G401 (cell line): ENCODE measurements at regions not wholly inside any gene's neighbourhood (a gene's known extent, or its start where the extent isn't known, plus 50 kb on each side); places are given as distances from the start of the nearest gene placed in this dataset.

Experiments used
- DNase-seq: peaks from one replicate; pipeline ENCODE4 v3.0.0-alpha.2; 2015; ENCODE audit warnings: low spot score
- in situ Hi-C: cut with HindIII; loops from 2 replicates; pipeline ENCODE4 v1.10.0; 2016; ENCODE audit warnings: low sequenced_read_pairs, mixed read lengths

DNA sequence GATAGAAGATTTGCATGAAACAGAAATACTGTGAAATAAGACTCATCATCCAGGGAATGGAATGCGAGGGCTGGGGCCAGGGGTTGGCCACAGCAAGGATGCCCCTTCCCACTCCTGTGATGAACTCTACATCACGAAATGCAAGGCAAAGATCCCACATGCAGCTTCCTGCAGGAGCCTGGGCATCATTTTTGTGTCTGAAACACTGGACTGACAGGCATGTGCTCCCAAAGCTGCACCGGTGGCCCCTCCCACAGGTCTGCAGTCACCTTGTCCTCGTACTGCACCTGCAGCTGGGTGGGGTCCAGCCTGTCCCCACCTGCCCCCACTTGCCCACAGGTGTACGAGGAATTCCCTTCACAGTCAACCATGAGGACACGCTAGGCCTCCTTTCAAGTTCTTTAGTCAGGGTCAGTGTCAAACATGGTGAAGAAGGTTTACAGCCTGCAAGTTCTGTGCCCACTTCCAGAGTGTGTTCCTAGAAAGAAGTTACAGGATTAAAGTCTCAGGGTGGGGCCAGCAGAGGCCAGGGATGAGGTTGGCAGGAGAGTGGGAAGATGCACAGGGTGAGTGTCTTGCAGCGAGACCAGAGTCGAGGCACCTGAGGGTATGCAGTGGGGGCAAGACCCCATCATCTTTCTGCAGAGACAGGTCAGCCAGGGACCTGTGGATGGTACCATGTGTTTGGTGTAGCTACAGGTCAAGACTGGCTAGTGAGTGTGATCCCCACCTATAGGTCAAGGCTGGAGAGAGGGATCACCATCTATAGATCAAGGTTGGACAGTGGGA, 155.0 kb upstream of the IRX2 start:
- in situ Hi-C loops = no loop called here

DNA sequence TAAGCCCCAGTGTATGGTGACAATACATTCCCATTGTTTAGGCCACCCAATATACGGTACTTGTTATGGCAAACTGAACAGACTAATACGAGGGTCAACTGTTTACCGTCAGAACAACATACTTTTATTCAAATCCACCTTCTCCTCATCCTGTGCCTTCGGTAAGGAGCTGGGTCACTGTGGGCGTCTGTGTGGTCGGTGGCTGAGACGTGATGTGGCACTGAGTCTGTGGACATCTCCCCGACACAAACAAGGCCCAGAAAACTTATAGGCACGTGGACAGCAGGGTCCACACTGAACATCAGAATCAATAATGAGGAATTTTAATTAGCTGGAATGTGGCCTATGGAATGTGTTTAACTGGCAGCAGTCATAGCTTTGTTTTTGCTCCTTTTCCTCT, 154.3 kb upstream of the IRX2 start:
- no peak for DNase-seq
- in situ Hi-C loops = no loop called here

More for the DNA sequence above, 155.0 kb upstream of the IRX2 start:
- DNase-seq = no peak

DNA sequence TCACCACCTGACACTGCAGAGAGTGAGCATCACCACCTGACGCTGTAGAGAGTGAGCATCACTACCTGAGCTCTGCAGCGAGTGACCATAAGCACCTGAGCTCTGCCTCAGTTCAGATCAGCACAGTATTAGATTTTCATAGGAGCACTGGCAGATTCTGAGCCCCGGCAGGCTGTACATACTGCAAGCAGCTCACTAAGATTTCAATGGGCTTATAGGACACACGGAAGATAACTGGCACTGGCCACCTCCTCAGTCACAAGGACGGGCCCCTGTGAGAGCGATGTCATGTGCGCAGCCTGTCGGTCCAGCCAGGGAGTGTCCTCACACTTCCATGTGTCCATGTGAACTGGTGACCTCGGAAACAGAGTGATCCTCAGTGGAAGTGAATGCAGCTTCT, 153.5 kb upstream of the IRX2 start:
- in situ Hi-C loops = no loop called here
- DNase-seq = no peak

DNA sequence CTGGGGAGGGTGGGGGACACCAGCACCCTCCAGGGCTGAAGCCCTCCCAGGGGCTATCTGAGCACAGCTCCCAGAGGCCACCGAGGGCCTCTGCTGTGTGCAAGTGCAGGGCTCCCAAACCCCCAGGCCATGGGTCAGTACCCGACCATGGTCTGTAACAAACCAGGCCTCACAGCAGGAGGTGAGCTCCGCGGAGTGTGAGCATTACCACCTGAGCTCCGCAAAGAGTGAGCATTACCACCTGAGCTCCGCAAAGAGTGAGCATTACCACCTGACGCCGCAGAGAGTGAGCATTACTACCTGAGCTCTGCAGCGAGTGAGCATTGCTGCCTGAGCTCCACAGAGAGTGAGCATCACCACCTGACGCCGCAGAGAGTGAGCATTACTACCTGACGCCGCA, 152.9 kb upstream of the IRX2 start:
- in situ Hi-C loops = no loop called here
- no peak for DNase-seq

GRCh38 chr5:2903451-2904395, 152.2 kb upstream of the IRX2 start:
- in situ Hi-C loops = no loop called here
- DNase-seq = no peak

- no peak for DNase-seq
- in situ Hi-C loops = no loop called here
Measured at GRCh38 chr5:2902742-2903297, 151.3 kb upstream of the IRX2 start.

DNA sequence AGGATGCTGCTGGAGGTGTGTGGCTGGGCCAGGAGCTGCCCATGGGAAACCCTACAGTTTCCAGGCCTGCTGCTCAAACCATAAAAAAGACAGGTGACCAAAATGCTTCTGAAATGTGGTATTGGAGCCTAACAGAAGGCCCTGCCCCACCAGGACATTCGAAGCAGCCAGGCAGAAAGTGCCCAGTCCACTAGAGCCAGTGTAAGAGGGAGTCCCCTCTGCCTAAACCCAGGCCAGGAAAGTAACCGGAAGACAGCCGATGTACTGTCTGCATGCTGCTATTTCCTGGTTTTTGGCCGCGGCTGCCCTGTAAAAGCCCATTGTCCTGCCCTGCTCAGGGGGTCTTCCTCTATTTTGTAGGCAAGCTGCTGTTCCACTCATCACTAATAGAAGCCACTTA, 150.7 kb upstream of the IRX2 start:
- in situ Hi-C loops = no loop called here
- no peak for DNase-seq

DNA sequence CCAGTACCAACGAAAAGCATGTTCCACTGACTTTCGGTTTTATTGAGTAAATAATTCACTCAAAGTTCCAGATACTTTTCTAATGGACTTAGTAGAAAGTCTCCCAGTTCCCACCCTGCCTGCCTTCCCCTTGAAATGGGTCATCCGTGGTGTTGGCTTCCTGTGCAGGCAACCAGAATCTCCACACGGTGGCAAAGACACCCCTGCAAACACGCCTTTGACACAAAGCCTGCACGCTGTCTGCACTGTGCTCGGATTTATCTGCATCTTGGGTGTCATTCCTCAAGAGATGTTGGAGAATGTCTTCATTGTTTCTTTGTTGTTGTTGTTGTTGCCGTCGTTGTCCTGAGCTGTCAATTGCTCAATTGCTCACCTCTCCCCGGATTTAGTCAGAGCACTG, 150.0 kb upstream of the IRX2 start:
- in situ Hi-C loops = no loop called here
- no peak for DNase-seq

DNA sequence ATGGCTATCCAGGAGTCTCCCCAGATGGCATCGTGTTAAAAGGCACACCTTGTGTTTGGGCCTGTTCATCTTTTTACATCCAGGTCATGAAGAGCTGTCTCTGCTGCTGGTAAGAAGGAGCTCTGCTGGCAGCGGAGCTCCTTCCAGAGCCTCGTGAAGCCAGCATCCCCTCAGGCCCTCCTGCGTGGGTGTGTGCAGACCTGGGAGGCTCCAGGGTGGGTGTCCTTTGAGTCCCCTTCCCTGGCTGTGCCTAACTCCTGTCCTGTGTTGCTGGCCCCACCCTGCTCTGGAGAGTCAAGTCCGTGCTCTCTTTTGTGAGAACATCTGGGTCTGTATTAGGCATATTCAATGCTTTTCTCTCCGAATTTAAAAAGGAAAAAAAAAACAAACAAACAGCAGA, 149.6 kb upstream of the IRX2 start:
- in situ Hi-C loops = no loop called here
- no peak for DNase-seq

DNA sequence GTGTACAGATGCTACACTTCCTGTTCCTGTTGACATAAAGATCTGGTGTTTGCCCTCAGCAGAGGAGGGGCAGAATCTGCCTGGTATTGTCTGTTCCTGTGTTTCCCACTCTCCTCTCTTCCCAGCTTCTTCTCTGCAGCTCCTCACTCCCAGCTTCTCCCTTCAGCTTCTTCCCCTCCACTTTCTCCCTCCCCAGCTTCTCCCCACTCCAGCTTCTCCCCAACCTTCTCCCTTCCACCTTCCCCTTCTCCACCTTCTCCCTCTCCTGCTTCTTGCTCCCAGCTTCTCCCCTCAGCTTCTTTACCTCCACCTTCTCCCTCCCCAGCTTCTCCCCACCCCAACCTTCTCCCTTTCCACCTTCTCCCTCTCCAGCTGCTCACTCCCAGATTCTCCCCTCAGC, 148.9 kb upstream of the IRX2 start:
- DNase-seq = no peak
- in situ Hi-C loops = no loop called here

- in situ Hi-C loops = no loop called here
- no peak for DNase-seq
Measured at GRCh38 chr5:2899311-2899710, 147.8 kb upstream of the IRX2 start.

- in situ Hi-C loops = no loop called here
- DNase-seq = no peak
Measured at GRCh38 chr5:2898661-2899060, 147.2 kb upstream of the IRX2 start.

DNA sequence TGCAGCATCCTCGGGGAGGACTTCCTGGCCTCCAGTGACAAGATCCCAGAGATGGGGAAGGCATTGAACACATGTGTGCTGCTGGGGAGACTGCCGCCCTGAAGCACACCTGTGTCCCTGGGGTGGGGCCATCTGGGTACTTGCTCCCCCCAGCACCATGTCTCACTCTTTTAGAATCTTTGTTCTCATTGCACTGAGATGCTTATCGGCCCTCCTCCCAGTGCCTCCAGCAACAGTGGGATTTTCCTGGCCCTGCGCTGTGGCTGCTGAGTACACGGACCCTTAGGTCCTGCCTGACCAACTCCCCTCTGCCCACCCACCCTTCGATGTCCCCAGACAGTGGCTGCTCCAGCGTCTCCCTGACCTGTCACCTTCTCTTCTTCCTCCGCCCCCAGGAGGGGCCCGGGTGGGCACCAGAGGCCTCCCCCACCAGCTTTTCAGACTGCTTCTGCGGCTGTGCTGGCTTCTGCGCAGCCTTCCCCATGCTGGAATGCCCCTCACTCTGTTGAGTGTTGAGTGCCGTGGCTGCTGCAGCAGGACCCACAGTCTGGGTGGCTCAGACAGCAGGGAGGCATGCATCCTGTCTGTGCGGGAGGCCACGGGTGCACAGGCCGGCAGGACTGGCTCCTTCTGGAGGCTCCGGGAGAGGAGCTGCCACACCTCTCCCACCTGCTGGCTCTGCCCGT, 145.9 kb upstream of the IRX2 start:
- no peak for DNase-seq
- in situ Hi-C loops = no loop called here

DNA sequence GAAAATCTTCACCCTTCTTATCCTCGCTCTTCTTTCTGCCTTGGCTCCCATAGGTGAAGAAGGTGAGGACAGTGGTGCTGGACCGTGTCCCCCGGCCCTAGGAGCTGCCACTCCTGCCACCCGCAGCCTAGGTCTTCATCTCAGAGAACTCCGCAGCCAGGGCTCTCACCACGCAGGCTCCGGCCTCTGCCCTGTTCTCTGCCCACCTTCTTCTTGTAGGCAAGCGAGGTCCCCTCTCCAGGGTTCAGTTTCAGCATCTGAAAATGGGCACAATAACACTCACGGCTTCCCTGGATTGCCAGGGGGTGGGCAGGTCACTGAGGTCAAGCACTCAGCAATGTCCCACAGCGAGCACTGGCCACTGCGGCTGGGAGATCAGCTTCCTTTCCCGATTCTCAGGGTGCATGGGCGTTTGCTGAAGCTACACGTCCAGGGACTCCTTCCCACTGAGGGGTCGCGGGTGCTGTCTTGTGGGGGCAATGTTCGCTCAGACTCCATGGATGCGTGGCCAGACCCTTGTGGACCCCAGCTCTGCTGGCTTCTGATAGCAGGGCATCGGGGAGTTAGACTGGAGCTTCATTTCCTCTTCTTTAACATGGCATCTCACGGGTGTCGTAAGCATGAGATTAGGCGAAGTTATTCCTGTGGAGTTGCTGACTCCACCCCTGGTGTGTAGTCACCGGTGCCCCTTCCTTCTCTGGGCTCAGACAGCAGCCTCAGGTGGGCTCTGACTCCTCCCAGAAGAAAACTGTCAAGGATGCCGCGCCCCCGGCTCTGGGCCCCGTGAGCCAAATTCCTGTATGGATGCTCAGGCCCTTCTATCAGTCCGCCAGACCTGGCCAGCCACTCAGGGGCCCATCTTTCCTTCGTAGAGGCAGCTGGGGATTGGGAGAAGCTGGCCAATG, 145.1 kb upstream of the IRX2 start:
- in situ Hi-C loops = no loop called here

GRCh38 chr5:2895876-2896275, 144.4 kb upstream of the IRX2 start:
- in situ Hi-C loops = no loop called here
- DNase-seq = no peak

More for the DNA sequence above, 145.1 kb upstream of the IRX2 start:
- no peak for DNase-seq

DNA sequence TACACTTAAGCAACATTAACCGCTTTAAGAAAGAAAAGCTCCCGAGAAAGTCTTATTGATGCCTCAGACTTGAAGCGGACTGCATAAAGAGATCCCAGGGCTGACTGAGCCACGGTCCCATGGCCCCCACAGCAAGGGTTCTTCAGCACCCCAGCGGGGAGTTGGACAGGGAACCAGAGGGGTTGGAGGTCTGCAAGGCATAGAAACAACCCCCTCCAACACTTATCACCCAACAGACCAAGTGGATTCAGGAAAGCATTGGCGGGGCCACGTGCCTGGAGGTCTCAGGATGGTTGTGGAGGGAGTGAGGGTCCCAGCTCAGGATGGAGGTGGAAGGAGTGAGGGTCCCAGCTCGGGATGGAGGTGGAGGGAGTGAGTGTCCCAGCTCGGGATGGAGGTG, 143.7 kb upstream of the IRX2 start:
- DNase-seq = no peak
- in situ Hi-C loops = no loop called here

- in situ Hi-C loops = no loop called here
- DNase-seq = no peak
Measured at GRCh38 chr5:2894736-2895135, 143.3 kb upstream of the IRX2 start.

- no peak for DNase-seq
- in situ Hi-C loops = no loop called here
Measured at GRCh38 chr5:2894316-2894715, 142.8 kb upstream of the IRX2 start.
